ENCODE measurements at regions not wholly inside any gene's neighbourhood (a gene's known extent, or its start where the extent isn't known, plus 50 kb on each side); places are given as distances from the start of the nearest gene placed in this dataset.
"Not testable (repeated sequence)": the region's sequence is repeated elsewhere in the genome, so short reads cannot be mapped to it uniquely, and the experiment has no call there.

DNA sequence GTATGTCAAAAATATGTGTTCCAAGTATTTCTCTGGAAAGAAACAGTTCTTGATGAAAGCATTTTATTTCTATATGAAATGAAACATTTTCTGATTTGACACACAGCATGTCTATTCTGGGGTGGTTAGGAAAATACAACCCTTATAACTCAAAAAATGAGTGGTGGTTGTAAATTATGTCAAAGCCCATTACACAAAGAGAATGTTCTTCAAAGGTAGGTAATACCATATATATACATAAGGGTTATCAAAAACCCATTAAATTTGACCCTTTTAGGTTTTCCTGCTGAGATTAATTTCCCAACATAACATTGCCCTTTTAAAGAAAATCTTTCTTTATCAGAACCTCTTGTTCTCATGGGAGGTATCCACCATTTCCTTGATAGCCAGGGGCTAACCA is 420.5 kb upstream of the TECRL start:
- no peak for DNase-seq (ENCODE audit: low read depth)

DNA sequence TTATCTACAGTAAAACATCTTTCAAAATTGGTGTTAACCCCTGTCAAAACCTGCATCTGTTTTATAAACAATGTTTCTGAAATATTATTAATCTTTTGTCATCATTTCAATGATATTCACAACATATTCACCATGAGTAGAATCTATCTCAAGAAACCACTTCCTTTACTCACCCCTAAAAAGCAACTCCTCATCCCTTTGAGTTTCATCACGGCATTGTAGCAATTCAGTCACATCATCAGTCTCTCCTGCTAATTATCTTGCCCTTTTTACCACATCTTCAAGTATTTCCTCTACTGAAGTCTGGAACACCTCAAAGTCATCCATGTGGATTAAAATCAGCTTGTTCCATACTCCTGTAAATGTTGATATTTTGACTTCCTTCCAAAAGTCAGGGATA is 415.3 kb upstream of the TECRL start:
- no peak for DNase-seq (ENCODE audit: low read depth)

DNA sequence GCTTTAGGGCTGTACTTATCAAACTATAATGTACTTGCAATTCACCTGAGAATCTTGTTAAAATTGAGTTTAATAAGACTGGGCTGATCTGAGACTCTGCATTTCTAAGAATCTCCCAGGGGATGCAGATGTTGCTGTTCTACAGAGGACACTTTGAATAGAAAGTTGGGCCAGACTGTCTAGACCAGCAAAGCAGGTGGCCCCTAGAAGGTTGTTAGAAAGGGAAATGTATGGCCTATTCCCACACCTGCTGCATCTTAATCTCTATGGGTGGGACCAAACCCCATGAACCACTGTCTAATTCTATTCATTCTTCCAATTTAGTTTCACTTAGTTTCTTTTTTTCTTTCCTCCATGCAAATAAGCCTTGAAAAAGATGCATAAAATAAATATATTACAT is 413.2 kb upstream of the TECRL start:
- no peak for DNase-seq (ENCODE audit: low read depth)

GRCh38 chr4:64821219-64821976 is 412.1 kb upstream of the TECRL start:
- no peak for DNase-seq (ENCODE audit: low read depth)

- DNase-seq (ENCODE audit: low read depth), result no peak
Observed at GRCh38 chr4:64814616-64815015, 405.4 kb upstream of the TECRL start.

- no peak for DNase-seq (ENCODE audit: low read depth)
Observed at GRCh38 chr4:64807821-64808220, 398.6 kb upstream of the TECRL start.

DNA sequence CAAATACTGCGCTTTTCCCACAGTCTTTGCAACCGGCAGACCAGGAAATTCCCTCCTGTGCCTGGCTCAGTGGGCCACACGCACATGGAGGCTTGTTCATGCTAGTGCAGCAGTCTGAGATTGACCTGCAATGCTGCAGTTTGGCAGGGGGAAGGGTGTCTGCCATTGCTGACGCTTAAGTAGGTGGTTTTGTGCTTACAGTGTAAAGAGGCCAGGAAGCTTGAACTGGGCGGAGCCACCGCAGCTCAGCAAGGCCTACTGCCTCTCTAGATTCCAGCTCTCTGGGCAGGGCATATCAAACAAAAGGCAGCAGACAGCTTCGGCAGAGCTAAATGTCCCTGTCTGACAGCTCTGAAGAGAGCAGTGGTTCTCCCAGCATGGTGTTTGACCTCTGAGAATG is 390.5 kb upstream of the TECRL start:
- no peak for DNase-seq (ENCODE audit: low read depth)

- DNase-seq (ENCODE audit: low read depth), result not testable (repeated sequence)
Observed at GRCh38 chr4:64798828-64799227, 389.6 kb upstream of the TECRL start.

DNA sequence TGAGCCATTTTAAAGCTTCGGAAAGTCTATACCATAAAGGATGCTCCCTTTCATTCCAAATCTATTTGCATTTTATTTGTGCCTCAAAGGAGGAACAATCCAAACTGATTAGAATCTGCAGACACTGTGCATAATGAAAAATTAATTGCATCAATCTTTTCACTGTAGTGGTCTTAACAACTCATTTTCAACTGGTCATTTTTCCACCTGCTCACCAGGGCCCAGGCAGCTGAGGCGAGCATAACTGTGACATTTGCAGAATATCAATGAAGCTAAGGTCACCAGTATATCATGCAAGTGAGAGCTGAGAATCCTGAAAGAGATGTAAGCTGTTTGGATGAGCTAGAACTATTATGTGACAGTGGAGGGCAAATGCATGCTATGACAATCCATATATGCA is 387.3 kb upstream of the TECRL start:
- DNase-seq (ENCODE audit: low read depth), result no peak

DNA sequence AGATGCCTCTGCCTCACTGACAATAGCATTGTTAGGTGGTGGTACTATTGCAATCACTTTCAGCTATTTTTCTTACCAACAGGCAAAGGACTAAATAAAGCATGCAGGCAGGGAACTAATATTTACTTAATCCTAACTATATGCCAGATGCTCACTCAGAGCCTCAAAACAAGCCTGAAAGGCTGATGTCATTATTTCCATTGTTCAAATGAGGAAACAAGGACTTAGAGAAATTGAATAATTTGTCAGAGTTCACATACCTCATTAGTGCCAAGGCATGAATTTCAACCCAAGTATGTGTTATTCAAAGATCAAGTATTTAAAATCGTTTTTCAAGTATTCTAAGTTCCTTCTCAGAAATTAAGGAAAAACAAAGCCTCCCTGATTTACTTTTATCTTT is 374.9 kb upstream of the TECRL start:
- DNase-seq (ENCODE audit: low read depth), result peak; percentile 10

GRCh38 chr4:64781737-64782326 is 372.6 kb upstream of the TECRL start:
- DNase-seq (ENCODE audit: low read depth), result peak; percentile 31

DNA sequence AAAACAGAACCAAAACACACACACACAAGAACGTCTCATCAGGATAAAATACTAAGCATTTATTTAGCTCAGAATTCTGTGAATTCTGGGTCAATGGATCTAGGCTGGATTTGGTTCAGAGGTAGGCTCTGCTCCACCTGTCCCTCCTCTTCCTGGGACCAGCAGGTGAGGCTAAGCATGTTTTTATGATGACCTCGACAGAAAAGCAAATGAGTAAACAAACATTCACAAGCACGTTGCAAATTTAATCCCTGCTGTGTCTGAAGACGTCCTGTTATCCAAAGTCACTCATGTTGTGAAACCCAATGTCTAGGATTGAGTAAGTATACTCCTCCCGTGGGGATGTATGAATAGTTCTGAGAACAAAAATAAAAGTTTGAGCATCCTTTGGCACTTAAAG is 371.4 kb upstream of the TECRL start:
- DNase-seq (ENCODE audit: low read depth), result no peak

DNA sequence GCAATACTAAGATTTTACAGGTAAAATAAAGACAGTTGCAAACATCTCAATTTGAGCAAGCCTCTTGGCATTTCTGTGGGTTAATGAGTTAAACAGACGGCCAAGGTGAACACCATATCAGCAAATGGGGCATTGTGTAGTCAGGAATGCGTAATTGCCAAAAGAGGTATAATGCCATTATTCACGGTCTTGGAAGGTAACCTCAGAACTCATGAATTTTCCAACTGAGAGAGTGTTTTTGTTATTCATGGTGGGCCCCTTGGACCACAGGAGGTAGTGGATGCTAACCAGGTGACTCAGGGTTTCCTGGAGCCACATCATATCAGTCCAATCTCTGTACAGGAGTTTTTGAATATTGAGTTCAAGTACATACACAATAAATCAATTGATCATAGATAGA is 368.0 kb upstream of the TECRL start:
- no peak for DNase-seq (ENCODE audit: low read depth)

DNA sequence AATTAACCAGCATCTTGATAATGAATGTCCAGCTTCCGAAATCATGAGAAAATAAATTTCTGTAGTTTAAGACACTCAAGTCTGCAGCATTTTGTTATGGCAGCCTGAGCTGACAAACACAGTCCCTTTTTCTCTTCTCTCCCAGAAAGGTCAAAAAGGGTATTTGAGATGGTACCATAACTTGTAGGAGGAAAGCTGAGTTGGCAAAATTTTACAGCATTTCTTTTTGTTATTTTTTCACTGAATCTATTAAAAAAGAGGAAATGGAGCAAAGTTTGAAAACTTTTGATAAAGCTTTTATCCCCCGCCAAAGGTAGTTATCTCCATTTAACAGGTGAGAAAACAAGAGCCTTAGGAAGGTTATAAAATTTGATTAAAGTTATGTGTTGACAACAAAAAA is 367.6 kb upstream of the TECRL start:
- no peak for DNase-seq (ENCODE audit: low read depth)

GRCh38 chr4:64774626-64775025 is 365.4 kb upstream of the TECRL start:
- DNase-seq (ENCODE audit: low read depth), result peak; percentile 15

GRCh38 chr4:64771149-64771548 is 361.9 kb upstream of the TECRL start:
- DNase-seq (ENCODE audit: low read depth), result no peak

GRCh38 chr4:64767547-64767946 is 358.3 kb upstream of the TECRL start:
- no peak for DNase-seq (ENCODE audit: low read depth)

DNA sequence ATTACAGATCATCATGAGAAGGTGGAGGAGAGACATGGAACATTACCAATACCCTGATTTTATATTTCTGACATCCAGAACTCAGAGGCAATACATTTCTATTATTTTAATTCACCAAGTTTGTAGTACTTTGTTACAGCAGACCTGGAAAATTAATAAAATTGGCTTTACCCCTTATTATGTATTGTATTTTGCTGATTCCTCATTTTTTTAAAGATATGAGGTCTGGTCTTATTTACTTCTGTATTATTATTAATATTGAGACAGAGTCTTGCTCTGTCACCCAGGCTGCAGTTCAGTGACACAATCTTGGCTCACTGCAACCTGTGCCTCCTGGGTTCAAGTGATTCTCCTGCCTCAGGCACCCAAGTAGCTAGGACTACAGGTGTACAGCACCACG is 357.3 kb upstream of the TECRL start:
- no peak for DNase-seq (ENCODE audit: low read depth)

- peak; percentile 30 for DNase-seq (ENCODE audit: low read depth)
Observed at GRCh38 chr4:64756016-64756415, 346.8 kb upstream of the TECRL start.

- DNase-seq (ENCODE audit: low read depth), result no peak
Observed at GRCh38 chr4:64747919-64748715, 338.9 kb upstream of the TECRL start.

- DNase-seq (ENCODE audit: low read depth), result no peak
Observed at GRCh38 chr4:64738240-64738639, 329.0 kb upstream of the TECRL start.

- DNase-seq (ENCODE audit: low read depth), result not testable (repeated sequence)
Observed at GRCh38 chr4:64737854-64738138, 328.5 kb upstream of the TECRL start.

Data from LHCN-M2 (cell line).